Peyer's patch (tissue), 4 donors: ENCODE measurements at regions not wholly inside any gene's neighbourhood (a gene's known extent, or its start where the extent isn't known, plus 50 kb on each side); places are given as distances from the start of the nearest gene placed in this dataset.

Experiments
- DNase-seq, 3 donors: peaks; one replicate each; pipeline ENCODE4 v3.0.0-alpha.2; 2017 to 2019
- H3K27ac ChIP-seq, 4 donors: fragments of 200-600 bp; sonication (generic); one replicate each; pipeline ENCODE4 v1.5.1; 2016 to 2019
- H3K27me3 ChIP-seq, 2 donors: fragments of 200-600 bp; sonication (generic); one replicate each; pipeline ENCODE4 v1.5.1; 2019
- H3K36me3 ChIP-seq, 3 donors: fragments of 200-600 bp; sonication (generic); one replicate each; pipeline ENCODE4 v1.5.1; 2016 to 2019
- H3K4me1 ChIP-seq, 4 donors: fragments of 200-600 bp; sonication (generic); one replicate each; pipeline ENCODE4 v1.5.1; 2016 to 2019
- H3K4me3 ChIP-seq, 4 donors: fragments of 200-600 bp; sonication (generic); 1 replicate in 3 of 4; 2 replicates in 1 of 4; pipeline ENCODE4 v1.5.1; 2016 to 2019; ENCODE audit warnings: mild to moderate bottlenecking in 1 of 4
- H3K9me3 ChIP-seq, 4 donors: fragments of 200-600 bp; sonication (generic); one replicate each; pipeline ENCODE4 v1.5.1; 2016 to 2019; ENCODE audit warnings: mild to moderate bottlenecking in 1 of 4
- POLR2A ChIP-seq, 2 donors: fragments of 450-650 bp; IDR thresholded peaks; one replicate each; pipeline ENCODE4 v1.5.1; 2017; ENCODE audit warnings: antibody characterized with exemption in 2 of 2, mild to moderate bottlenecking in 2 of 2, moderate library complexity in 2 of 2
- TF ChIP-seq, protein P1 (sequence below), 6 experiments: fragments of 450-650 bp in 4 of 6; fragments of 200-600 bp in 2 of 6; sonication (generic) in 1 of 6; IDR thresholded peaks; one replicate each; pipeline ENCODE4 v1.5.1; 2017 to 2019; ENCODE audit warnings: antibody characterized with exemption in 6 of 6, mild to moderate bottlenecking in 3 of 6, moderate library complexity in 1 of 6

- H3K27ac ChIP-seq: no peak overlapping the region
- TF ChIP-seq, protein P1, sequence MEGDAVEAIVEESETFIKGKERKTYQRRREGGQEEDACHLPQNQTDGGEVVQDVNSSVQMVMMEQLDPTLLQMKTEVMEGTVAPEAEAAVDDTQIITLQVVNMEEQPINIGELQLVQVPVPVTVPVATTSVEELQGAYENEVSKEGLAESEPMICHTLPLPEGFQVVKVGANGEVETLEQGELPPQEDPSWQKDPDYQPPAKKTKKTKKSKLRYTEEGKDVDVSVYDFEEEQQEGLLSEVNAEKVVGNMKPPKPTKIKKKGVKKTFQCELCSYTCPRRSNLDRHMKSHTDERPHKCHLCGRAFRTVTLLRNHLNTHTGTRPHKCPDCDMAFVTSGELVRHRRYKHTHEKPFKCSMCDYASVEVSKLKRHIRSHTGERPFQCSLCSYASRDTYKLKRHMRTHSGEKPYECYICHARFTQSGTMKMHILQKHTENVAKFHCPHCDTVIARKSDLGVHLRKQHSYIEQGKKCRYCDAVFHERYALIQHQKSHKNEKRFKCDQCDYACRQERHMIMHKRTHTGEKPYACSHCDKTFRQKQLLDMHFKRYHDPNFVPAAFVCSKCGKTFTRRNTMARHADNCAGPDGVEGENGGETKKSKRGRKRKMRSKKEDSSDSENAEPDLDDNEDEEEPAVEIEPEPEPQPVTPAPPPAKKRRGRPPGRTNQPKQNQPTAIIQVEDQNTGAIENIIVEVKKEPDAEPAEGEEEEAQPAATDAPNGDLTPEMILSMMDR (IDR thresholded peaks at IDR 0.05): no peak
- TF ChIP-seq POLR2A (IDR thresholded peaks at IDR 0.05): no peak
- DNase-seq: no peak
- no peaks in the 10 kb centered on the region for H3K36me3 ChIP-seq
- no peaks in the 10 kb centered on the region for H3K27me3 ChIP-seq
- H3K9me3 ChIP-seq: no peaks in the 10 kb centered on the region
- H3K4me3 ChIP-seq: no peak overlapping the region
- H3K4me1 ChIP-seq: no peaks in the 10 kb centered on the region
Measured at GRCh38 chr11:45597097-45597496, 68.3 kb downstream of the CHST1 start.

DNA sequence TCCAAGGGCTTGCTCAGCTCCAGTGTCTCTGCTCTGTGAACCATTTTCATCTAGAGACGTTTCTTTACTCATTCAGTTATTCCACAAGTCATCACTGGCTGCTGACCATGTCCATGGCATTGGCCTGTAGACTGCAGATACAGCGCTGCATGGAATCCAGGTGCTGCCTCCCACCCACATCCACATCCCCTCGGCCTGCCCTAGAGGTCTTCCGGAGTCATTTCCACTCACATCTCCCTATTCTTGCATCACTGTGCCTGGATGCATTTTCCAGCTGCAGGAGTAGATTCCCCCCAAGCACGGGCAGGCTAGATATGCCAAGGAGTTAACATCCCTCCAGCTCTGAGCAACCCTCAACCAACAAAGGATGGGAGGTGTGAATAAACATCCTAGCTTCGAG lies 68.9 kb downstream of the CHST1 start:
- no peaks in the 10 kb centered on the region for H3K4me1 ChIP-seq
- TF ChIP-seq POLR2A (IDR thresholded peaks at IDR 0.05): no peak
- TF ChIP-seq, protein P1 (IDR thresholded peaks at IDR 0.05): no peak
- no peaks in the 10 kb centered on the region for H3K9me3 ChIP-seq
- DNase-seq: no peak
- no peaks in the 10 kb centered on the region for H3K36me3 ChIP-seq
- H3K4me3 ChIP-seq: no peak overlapping the region
- no peaks in the 10 kb centered on the region for H3K27me3 ChIP-seq
- no peak overlapping the region for H3K27ac ChIP-seq

- no peak for DNase-seq
- H3K9me3 ChIP-seq: no peaks in the 10 kb centered on the region
- H3K27ac ChIP-seq: no peak overlapping the region
- no peaks in the 10 kb centered on the region for H3K4me1 ChIP-seq
- H3K4me3 ChIP-seq: no peak overlapping the region
- H3K27me3 ChIP-seq: no peaks in the 10 kb centered on the region
- H3K36me3 ChIP-seq: no peaks in the 10 kb centered on the region
- no peak for TF ChIP-seq POLR2A (IDR thresholded peaks at IDR 0.05)
- TF ChIP-seq, protein P1 (IDR thresholded peaks at IDR 0.05): no peak
Measured at GRCh38 chr11:45593992-45594391, 71.4 kb downstream of the CHST1 start.

DNA sequence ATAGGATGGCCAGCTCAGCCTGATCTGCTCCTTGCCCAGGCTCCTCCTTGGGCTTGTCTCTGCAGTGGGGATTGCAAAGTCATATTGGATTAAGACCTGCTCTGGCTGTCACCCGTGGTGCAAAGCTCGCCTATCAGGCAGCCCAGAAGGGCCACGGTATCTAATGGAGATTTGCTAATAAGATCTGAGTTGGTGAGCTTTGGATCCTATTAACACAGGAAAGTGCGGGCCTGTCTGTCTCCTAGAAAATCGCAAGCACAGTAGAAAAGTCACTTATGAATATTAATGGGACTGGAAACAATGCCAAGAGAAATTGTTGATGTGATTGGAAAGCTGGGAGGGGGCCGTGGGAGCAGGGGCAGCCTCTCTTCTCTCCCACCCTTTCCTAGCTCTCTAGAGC lies 72.8 kb downstream of the CHST1 start:
- Histone ChIP-seq H3K27ac (no peak overlapping the region), H3K9me3 (no peaks in the 10 kb centered on the region), H3K36me3 (no peaks in the 10 kb centered on the region), H3K4me1 (no peaks in the 10 kb centered on the region), H3K4me3 (no peak overlapping the region), H3K27me3 (no peaks in the 10 kb centered on the region)
- no peak for TF ChIP-seq POLR2A (IDR thresholded peaks at IDR 0.05)
- TF ChIP-seq, protein P1 (IDR thresholded peaks at IDR 0.05): no peak
- DNase-seq: no peak

DNA sequence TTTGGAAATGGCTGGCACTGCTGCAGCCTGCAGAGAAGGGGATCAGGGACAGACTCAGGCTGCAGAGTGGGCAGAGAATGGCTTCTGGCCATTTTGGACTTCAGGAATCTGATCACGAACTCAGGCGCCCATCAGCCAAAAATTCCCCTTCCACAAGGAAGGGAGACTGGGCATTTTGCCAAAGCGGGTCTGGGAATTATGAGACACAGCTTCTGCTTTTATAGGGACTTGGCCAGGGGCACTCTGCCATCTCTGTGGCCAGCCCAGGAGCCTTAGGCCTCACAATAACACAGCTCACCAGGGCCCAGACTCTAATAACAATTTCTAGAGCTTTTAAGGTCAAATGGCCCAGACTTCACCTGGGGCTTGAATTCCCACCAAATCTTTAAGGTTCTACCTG lies 74.7 kb downstream of the CHST1 start:
- H3K36me3 ChIP-seq: no peaks in the 10 kb centered on the region
- TF ChIP-seq, protein P1 (IDR thresholded peaks at IDR 0.05): no peak
- TF ChIP-seq POLR2A (IDR thresholded peaks at IDR 0.05): no peak
- DNase-seq: no peak
- H3K4me1 ChIP-seq: no peaks in the 10 kb centered on the region
- H3K27ac ChIP-seq: no peak overlapping the region
- no peaks in the 10 kb centered on the region for H3K27me3 ChIP-seq
- no peak overlapping the region for H3K4me3 ChIP-seq
- no peaks in the 10 kb centered on the region for H3K9me3 ChIP-seq

- H3K27ac ChIP-seq: no peak overlapping the region
- DNase-seq: no peak
- no peaks in the 10 kb centered on the region for H3K27me3 ChIP-seq
- no peaks in the 10 kb centered on the region for H3K4me1 ChIP-seq
- no peak for TF ChIP-seq POLR2A (IDR thresholded peaks at IDR 0.05)
- TF ChIP-seq, protein P1 (IDR thresholded peaks at IDR 0.05): no peak
- H3K4me3 ChIP-seq: no peak overlapping the region
- H3K36me3 ChIP-seq: no peaks in the 10 kb centered on the region
- H3K9me3 ChIP-seq: no peaks in the 10 kb centered on the region
Measured at GRCh38 chr11:45585205-45585604, 80.2 kb downstream of the CHST1 start.
